ENCODE measurements at regions not wholly inside any gene's neighbourhood (a gene's known extent, or its start where the extent isn't known, plus 50 kb on each side); places are given as distances from the start of the nearest gene placed in this dataset.

- ChIA-PET CTCF (interaction anchor here (1.5 kb wide), 1 partner anchor 15 kb away, joined by 8 read pairs; no protein-coding TSS in a partner anchor), POLR2A (no interaction called here)
- DNase-seq (ENCODE audit: extremely low spot score) = no peak
- TF ChIP-seq LEF1 (IDR thresholded peaks at IDR 0.05; ENCODE audit: borderline replicate concordance) (no peak), FOXA1 (IDR thresholded peaks at IDR 0.05) (no peak), SUZ12 (IDR thresholded peaks at IDR 0.05) (no peak), NFRKB (IDR thresholded peaks at IDR 0.05) (no peak), ZNF384 (IDR thresholded peaks at IDR 0.05) (no peak)
Observed at GRCh38 chr2:9755638-9756037, 87.6 kb upstream of the TAF1B start.

GRCh38 chr2:9756692-9757250, 86.5 kb upstream of the TAF1B start:
- POLR2A ChIA-PET = interaction anchor here (1.1 kb wide), 1 partner anchor 14 kb away, joined by 3 read pairs; no protein-coding TSS in a partner anchor
- no peak for TF ChIP-seq CTBP1 (IDR thresholded peaks at IDR 0.05; ENCODE audit: borderline replicate concordance)
- TF ChIP-seq FOXK2 (IDR thresholded peaks at IDR 0.05) = no peak
- TF ChIP-seq BHLHE40 (IDR thresholded peaks at IDR 0.05; ENCODE audit: borderline replicate concordance) = no peak
- TF ChIP-seq SP1 (IDR thresholded peaks at IDR 0.05) = no peak
- TF ChIP-seq ZNF384 (IDR thresholded peaks at IDR 0.05) = no peak
- TF ChIP-seq TARDBP (IDR thresholded peaks at IDR 0.05) = no peak
- no peak for TF ChIP-seq ELF4 (IDR thresholded peaks at IDR 0.05)
- no peak for TF ChIP-seq LEF1 (IDR thresholded peaks at IDR 0.05; ENCODE audit: borderline replicate concordance)
- no peak for TF ChIP-seq SUZ12 (IDR thresholded peaks at IDR 0.05)
- no peak for TF ChIP-seq FOXM1 (IDR thresholded peaks at IDR 0.05; ENCODE audit: borderline replicate concordance)
- TF ChIP-seq L3MBTL2 (conservative IDR thresholded peaks at IDR 0.05) = no peak
- TF ChIP-seq HDGF (IDR thresholded peaks at IDR 0.05; ENCODE audit: borderline replicate concordance) = no peak
- TF ChIP-seq, protein P1, sequence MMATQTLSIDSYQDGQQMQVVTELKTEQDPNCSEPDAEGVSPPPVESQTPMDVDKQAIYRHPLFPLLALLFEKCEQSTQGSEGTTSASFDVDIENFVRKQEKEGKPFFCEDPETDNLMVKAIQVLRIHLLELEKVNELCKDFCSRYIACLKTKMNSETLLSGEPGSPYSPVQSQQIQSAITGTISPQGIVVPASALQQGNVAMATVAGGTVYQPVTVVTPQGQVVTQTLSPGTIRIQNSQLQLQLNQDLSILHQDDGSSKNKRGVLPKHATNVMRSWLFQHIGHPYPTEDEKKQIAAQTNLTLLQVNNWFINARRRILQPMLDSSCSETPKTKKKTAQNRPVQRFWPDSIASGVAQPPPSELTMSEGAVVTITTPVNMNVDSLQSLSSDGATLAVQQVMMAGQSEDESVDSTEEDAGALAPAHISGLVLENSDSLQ (IDR thresholded peaks at IDR 0.05) = no peak
- no peak for DNase-seq (ENCODE audit: extremely low spot score)
- CTCF ChIA-PET = interaction anchor here (1.5 kb wide), 1 partner anchor 14 kb away, joined by 8 read pairs; no protein-coding TSS in a partner anchor

- TF ChIP-seq BHLHE40 (IDR thresholded peaks at IDR 0.05; ENCODE audit: borderline replicate concordance) (no peak), SUZ12 (IDR thresholded peaks at IDR 0.05) (no peak), FOXM1 (IDR thresholded peaks at IDR 0.05; ENCODE audit: borderline replicate concordance) (no peak), FOXA1 (IDR thresholded peaks at IDR 0.05) (no peak)
- ChIA-PET POLR2A (interaction anchor here (1.1 kb wide), 1 partner anchor 13 kb away, joined by 3 read pairs; no protein-coding TSS in a partner anchor), CTCF (interaction anchor here (1.5 kb wide), 1 partner anchor 13 kb away, joined by 8 read pairs; no protein-coding TSS in a partner anchor)
- peak; percentile 51 for DNase-seq (ENCODE audit: extremely low spot score)
Observed at GRCh38 chr2:9757501-9758264, 85.6 kb upstream of the TAF1B start.

GRCh38 chr2:9758741-9759140, 84.5 kb upstream of the TAF1B start:
- POLR2A ChIA-PET = no interaction called here
- CTCF ChIA-PET = interaction anchor here (0.9 to 1.8 kb wide), 2 partner anchors 9 to 12 kb away, joined by 4 to 8 read pairs; no protein-coding TSS in a partner anchor
- no peak for DNase-seq (ENCODE audit: extremely low spot score)
- TF ChIP-seq L3MBTL2 (conservative IDR thresholded peaks at IDR 0.05) = no peak
- no peak for TF ChIP-seq FOXK2 (IDR thresholded peaks at IDR 0.05)
- TF ChIP-seq FOXM1 (IDR thresholded peaks at IDR 0.05; ENCODE audit: borderline replicate concordance) = no peak
- TF ChIP-seq CTBP1 (IDR thresholded peaks at IDR 0.05; ENCODE audit: borderline replicate concordance) = no peak
- no peak for TF ChIP-seq ZNF384 (IDR thresholded peaks at IDR 0.05)
- TF ChIP-seq NFRKB (IDR thresholded peaks at IDR 0.05) = no peak
- TF ChIP-seq BHLHE40 (IDR thresholded peaks at IDR 0.05; ENCODE audit: borderline replicate concordance) = no peak
- no peak for TF ChIP-seq ELF4 (IDR thresholded peaks at IDR 0.05)
- TF ChIP-seq SP1 (IDR thresholded peaks at IDR 0.05) = no peak
- no peak for TF ChIP-seq LEF1 (IDR thresholded peaks at IDR 0.05; ENCODE audit: borderline replicate concordance)
- TF ChIP-seq, protein P1 (IDR thresholded peaks at IDR 0.05) = no peak
- TF ChIP-seq HDGF (IDR thresholded peaks at IDR 0.05; ENCODE audit: borderline replicate concordance) = no peak
- no peak for TF ChIP-seq TARDBP (IDR thresholded peaks at IDR 0.05)
- TF ChIP-seq SUZ12 (IDR thresholded peaks at IDR 0.05) = no peak
- TF ChIP-seq ARNT (IDR thresholded peaks at IDR 0.05) = no peak
- TF ChIP-seq FOXA1 (IDR thresholded peaks at IDR 0.05) = no peak

DNA sequence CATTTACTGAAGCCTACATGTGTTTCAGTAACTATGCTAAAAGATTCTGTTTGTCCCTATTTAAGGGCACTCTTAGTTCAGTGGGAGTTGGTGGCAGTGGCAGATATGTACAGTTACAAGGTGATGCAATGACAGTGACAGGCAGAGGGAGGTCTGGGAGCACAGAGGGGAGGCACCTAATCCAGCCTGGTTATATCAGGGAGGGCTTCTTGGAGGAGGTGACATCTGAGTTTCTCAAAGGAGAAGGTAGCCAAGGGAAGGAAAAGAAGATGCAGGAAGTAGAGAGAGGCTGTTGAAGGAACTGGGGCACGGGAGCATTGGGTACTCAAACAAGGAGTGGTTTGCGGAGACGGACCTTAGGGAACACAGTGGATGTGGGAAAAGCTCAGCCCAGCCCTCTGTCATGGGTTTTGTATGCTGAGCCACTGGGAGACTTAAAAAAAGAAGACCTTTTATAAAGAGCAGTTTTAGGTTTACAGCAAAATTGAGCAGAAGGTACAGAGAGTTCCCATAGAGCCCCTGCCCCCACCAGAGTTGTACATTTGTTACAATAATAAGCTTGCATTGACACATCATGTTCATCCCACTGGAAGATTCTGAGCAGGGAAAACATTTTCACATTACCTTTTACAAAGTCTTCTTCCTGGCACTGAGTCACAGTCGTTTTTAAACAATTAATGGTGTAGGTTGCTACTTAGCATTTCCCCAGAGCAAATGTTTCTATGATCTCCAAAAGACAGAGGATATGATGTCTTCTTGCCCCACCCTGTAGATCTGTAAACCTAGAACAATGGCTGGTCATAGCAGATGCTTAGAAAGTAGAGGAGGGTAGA, 83.0 kb upstream of the TAF1B start:
- CTCF ChIA-PET = interaction anchor here (1.8 kb wide), 1 partner anchor 10 kb away, joined by 8 read pairs; no protein-coding TSS in a partner anchor
- no peak for DNase-seq (ENCODE audit: extremely low spot score)
- POLR2A ChIA-PET = no interaction called here
- no peak for TF ChIP-seq ZNF384 (IDR thresholded peaks at IDR 0.05)
- TF ChIP-seq, protein P1 (IDR thresholded peaks at IDR 0.05) = 0 out of 2 replicates have a peak, but pooled peaks have one; percentile 6

DNA sequence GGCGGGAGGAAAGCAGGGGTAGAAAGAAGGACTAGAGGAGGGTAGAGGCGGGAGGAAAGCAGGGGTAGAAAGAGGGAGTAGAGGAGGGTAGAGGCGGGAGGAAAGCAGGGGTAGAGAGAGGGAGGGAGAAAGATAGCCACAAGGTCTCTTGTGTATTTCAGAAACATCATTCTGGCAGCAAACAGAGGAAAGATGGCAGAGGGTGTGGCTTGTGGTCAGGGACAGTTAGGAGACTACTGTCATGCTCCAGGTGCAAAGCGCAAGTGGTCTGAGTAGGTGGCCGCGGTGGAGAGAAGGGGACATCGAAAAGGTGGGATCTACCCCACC, 82.4 kb upstream of the TAF1B start:
- ChIA-PET CTCF (interaction anchor here (1.2 kb wide), 1 partner anchor 10 kb away, joined by 3 read pairs; no protein-coding TSS in a partner anchor), POLR2A (no interaction called here)
- no peak for TF ChIP-seq ELF4 (IDR thresholded peaks at IDR 0.05)
- TF ChIP-seq FOXK2 (IDR thresholded peaks at IDR 0.05) = no peak
- no peak for TF ChIP-seq SUZ12 (IDR thresholded peaks at IDR 0.05)
- no peak for TF ChIP-seq ZNF384 (IDR thresholded peaks at IDR 0.05)
- no peak for TF ChIP-seq ARNT (IDR thresholded peaks at IDR 0.05)
- TF ChIP-seq, protein P1 (IDR thresholded peaks at IDR 0.05) = no peak
- no peak for TF ChIP-seq L3MBTL2 (conservative IDR thresholded peaks at IDR 0.05)
- no peak for TF ChIP-seq TARDBP (IDR thresholded peaks at IDR 0.05)
- TF ChIP-seq NFRKB (IDR thresholded peaks at IDR 0.05) = no peak
- no peak for TF ChIP-seq CTBP1 (IDR thresholded peaks at IDR 0.05; ENCODE audit: borderline replicate concordance)
- no peak for DNase-seq (ENCODE audit: extremely low spot score)

Measured in HEK293T (cell line).